GM12873 (cell line): ENCODE measurements at regions not wholly inside any gene's neighbourhood (a gene's known extent, or its start where the extent isn't known, plus 50 kb on each side); places are given as distances from the start of the nearest gene placed in this dataset.

Experiments used
- TF ChIP-seq, protein P1 (sequence below): IDR thresholded peaks from 2 replicates; pipeline ENCODE4 v1.5.1; 2012; ENCODE audit warnings: low read depth, mild to moderate bottlenecking, moderate library complexity, low read length, control low read depth; ENCODE audit not compliant: insufficient read depth; ENCODE audit errors: missing control alignments

DNA sequence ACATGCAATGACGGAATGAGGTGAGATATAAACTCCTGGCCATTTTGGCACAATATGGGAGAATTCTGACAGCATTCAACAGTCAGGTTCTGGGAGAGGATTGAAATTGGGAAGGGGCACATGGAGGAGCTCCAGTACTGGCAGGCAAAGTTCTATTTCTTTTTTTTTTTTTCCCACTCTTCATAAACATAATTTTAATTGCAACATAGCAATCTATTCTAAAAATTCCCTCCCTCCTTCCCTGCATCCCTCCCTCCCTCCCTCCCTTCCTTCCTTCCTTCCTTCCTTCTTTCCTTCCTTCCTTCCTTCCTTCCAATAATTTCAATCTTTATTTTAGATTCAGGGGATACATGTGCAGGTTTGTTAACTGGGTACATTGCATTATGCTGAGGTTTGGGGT, 93.2 kb downstream of the PTCSC3 start:
- TF ChIP-seq, protein P1, sequence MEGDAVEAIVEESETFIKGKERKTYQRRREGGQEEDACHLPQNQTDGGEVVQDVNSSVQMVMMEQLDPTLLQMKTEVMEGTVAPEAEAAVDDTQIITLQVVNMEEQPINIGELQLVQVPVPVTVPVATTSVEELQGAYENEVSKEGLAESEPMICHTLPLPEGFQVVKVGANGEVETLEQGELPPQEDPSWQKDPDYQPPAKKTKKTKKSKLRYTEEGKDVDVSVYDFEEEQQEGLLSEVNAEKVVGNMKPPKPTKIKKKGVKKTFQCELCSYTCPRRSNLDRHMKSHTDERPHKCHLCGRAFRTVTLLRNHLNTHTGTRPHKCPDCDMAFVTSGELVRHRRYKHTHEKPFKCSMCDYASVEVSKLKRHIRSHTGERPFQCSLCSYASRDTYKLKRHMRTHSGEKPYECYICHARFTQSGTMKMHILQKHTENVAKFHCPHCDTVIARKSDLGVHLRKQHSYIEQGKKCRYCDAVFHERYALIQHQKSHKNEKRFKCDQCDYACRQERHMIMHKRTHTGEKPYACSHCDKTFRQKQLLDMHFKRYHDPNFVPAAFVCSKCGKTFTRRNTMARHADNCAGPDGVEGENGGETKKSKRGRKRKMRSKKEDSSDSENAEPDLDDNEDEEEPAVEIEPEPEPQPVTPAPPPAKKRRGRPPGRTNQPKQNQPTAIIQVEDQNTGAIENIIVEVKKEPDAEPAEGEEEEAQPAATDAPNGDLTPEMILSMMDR, result no peak

DNA sequence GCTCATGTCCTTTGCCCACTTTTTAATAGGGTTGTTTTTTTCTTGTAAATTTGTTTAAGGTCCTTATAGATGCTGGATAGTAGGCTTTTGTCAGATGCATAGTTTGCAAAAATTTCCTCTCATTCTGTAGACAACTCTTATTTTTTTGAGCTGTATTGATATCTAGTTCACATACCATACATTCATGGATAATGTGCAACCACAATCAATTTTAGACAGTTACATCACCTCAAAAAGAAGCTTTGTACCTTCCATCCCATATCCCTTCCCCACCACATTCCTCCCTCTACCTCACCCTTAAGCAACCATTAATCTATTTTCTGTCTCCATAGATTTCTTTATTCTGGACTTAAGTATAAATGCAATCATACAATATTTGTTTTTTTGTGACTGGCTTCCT, 98.4 kb downstream of the PTCSC3 start:
- TF ChIP-seq, protein P1, result no peak

DNA sequence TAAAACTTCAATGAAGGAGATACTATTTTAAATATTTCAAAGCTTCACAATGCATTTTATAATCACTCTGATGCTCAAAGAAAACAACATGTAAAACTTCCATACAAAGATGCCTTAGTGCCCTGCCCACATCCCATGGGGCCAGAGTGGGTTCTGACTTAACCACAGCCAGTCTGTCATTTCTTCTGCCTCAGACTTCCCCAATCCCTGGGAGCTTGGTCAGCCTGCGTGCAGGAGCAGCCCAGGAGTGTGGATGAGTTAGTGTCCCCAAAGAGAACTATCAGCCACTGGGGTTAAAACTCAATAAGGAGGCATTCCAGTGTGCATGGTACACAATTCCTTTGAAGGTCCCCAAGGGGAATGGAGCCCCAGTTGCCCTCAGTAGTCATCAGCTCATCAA, 100.3 kb downstream of the PTCSC3 start:
- TF ChIP-seq, protein P1, result no peak

DNA sequence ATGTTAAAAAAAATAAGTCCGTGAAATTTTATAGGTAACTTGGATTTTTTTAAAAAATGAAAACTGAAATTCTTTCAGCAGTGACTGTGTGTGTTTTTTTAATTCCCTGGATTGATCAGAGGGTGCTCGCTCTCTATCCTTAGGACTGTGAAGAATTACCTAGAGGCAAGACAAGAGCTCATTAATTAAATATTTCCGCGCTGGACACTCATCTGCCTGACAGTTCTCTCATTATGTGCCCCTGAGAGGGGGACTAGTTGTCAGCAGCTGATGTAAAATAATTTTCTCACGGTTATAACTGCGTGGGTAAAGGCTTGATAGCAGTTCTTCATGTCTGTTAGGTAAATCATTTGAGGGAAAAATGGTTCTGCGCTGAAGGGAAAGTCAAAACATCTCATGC, 101.3 kb downstream of the PTCSC3 start:
- TF ChIP-seq, protein P1, result no peak

DNA sequence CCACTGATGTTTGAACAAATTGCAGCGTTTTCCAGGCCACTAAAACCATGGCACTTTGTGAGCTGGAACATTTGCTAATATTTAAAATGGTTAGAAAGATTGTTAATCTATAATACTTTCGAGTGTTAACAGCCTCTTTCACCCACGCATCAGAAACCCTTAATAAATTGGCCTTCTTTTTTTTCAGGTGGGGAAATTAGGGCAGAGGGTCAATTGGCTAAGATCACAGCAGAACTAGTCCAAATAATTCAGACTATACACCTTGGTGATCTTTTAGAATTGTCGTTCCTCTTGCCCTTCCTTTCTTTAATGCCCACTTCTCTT, 105.8 kb downstream of the PTCSC3 start:
- TF ChIP-seq, protein P1, result no peak

DNA sequence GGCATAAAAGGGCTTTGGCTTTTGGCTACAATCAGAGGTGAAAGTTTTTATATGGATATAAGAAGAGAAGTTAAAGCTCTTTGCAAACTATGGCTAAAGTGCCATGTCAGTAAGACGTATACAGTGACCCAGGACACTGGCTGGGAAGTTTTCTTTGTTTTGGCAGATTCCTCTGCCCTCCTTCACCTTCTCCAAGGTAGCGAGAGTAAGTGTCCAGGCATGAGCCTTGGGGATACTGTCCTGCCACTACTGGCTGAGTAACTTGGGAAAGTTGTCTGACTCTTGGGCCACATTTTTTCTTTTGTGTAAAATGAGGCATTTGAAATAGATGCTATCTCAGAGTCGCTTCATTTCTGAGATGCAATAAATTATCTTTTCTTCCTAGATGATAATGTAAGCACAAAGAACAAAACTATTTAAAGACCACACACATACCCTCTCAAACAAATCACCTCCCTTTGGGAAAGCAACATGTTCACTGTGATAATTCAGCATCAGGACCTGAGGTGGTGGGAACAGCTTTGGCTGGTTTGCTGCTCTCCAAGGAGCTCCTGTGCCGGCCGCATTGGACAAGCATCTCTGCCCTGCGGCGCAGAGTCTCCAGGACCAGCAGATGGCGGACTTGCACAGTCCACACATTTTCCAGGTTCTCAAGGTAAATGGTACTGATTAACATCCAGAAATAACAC, 106.3 kb downstream of the PTCSC3 start:
- TF ChIP-seq, protein P1, result peak; percentile 78

DNA sequence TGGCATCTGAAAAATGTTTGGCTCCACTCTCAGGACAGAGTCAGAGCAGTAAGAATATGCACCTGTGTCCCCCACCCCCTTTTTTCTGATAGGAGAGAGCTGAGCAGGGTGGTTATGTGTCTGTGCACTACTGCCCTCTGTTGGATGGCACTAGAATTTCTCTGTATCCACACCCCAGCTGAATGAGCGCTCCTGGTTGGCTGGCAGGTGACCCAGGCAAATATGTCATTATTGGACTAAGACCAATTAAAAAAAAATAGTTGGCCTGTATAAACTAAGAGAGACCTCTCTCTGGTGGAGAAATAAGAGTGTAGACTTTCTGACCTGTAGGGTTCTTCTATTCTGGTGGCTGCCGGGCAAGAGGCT, 107.0 kb downstream of the PTCSC3 start:
- TF ChIP-seq, protein P1, result peak; percentile 81
